ENCODE measurements at regions not wholly inside any gene's neighbourhood (a gene's known extent, or its start where the extent isn't known, plus 50 kb on each side); places are given as distances from the start of the nearest gene placed in this dataset.

- H3K27ac ChIP-seq (ENCODE audit: low read depth in 1 of 2, low read length in 2 of 2) = no peak overlapping the region
- DNase-seq = no peak
- no peak overlapping the region for H3K4me2 ChIP-seq (replicated peaks; ENCODE audit: extremely low read depth, low read length, poor library complexity, severe bottlenecking)
- intact Hi-C loops (cut with micrococcal nuclease) = no loop called here
- Mint-ChIP-seq H3K27me3 (ENCODE audit: low read depth in 3 of 3) (no peaks in the 10 kb centered on the region), H3K4me3 (no peak overlapping the region), H3K9me3 (peaks cover 0 to 4% (median under 1%) of the 10 kb centered on the region in 7 donors), H3K36me3 (no peaks in the 10 kb centered on the region), H3K27ac (no peak overlapping the region), H3K4me1 (no peaks in the 10 kb centered on the region)
- TF ChIP-seq, protein P1, sequence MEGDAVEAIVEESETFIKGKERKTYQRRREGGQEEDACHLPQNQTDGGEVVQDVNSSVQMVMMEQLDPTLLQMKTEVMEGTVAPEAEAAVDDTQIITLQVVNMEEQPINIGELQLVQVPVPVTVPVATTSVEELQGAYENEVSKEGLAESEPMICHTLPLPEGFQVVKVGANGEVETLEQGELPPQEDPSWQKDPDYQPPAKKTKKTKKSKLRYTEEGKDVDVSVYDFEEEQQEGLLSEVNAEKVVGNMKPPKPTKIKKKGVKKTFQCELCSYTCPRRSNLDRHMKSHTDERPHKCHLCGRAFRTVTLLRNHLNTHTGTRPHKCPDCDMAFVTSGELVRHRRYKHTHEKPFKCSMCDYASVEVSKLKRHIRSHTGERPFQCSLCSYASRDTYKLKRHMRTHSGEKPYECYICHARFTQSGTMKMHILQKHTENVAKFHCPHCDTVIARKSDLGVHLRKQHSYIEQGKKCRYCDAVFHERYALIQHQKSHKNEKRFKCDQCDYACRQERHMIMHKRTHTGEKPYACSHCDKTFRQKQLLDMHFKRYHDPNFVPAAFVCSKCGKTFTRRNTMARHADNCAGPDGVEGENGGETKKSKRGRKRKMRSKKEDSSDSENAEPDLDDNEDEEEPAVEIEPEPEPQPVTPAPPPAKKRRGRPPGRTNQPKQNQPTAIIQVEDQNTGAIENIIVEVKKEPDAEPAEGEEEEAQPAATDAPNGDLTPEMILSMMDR (IDR thresholded peaks at IDR 0.05) = no peak
- no peaks in the 10 kb centered on the region for H3K79me2 ChIP-seq (ENCODE audit: insufficient read depth, low read length)
- no peak overlapping the region for H3K4me3 ChIP-seq (replicated peaks in 1 of 3; ENCODE audit: low read depth in 2 of 3, low read length in 3 of 3)
- no peaks in the 10 kb centered on the region for H3K9me3 ChIP-seq (replicated peaks in 1 of 2; ENCODE audit: control insufficient read depth in 1 of 2, insufficient read depth in 1 of 2, low read length in 2 of 2)
- H2AFZ ChIP-seq (ENCODE audit: insufficient read depth, low read depth, low read length, poor library complexity, severe bottlenecking) = no peak overlapping the region
- no peaks in the 10 kb centered on the region for H3K27me3 ChIP-seq (ENCODE audit: control insufficient read depth in 2 of 2, insufficient read depth in 2 of 2, low read length in 2 of 2)
- no peaks in the 10 kb centered on the region for H3K4me1 ChIP-seq (ENCODE audit: control insufficient read depth in 1 of 2, insufficient read depth in 2 of 2, low read length in 2 of 2)
- WGBS (ENCODE audit: insufficient coverage) = no CpG with 5 or more reads among the region's 1 CpG
- no peaks in the 10 kb centered on the region for H4K20me1 ChIP-seq (ENCODE audit: insufficient read depth, low read length)
- no peaks in the 10 kb centered on the region for H3K36me3 ChIP-seq (replicated peaks in 1 of 2; ENCODE audit: control insufficient read depth in 1 of 2, insufficient read depth in 2 of 2, low read length in 2 of 2)
- H3K9ac ChIP-seq (ENCODE audit: insufficient read depth, low read length, poor library complexity, severe bottlenecking) = no peak overlapping the region
These were observed 1615.8 kb downstream of the SI start for GRCh38 chr3:163462446-163462845.

DNA sequence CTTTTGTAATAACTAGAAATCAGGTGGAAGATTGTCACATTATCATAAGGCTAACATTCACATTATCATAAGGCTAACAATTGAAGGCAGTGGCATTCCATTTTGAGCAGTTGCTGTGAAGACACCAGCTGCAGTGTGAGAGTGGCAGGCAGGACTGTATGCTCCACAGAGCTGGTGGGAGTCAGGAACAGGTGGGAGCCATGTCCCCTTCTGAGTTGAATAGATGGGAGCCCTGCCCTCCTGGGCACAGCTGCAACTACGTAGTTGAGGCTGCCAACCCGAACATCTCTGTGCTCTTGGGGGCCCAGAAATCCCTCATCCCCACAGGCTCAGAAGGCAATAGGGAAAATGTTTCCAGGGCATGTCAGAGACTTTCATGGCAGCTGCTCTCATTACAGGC, 1627.6 kb downstream of the SI start:
- no peak overlapping the region for H3K27ac ChIP-seq (ENCODE audit: low read depth in 1 of 2, low read length in 2 of 2)
- H3K27me3 Mint-ChIP-seq (ENCODE audit: low read depth in 3 of 3) = no peaks in the 10 kb centered on the region

More for the DNA sequence above, 1627.6 kb downstream of the SI start:
- Histone ChIP-seq H3K4me1 (ENCODE audit: control insufficient read depth in 1 of 2, insufficient read depth in 2 of 2, low read length in 2 of 2) (no peaks in the 10 kb centered on the region), H3K36me3 (replicated peaks in 1 of 2; ENCODE audit: control insufficient read depth in 1 of 2, insufficient read depth in 2 of 2, low read length in 2 of 2) (no peaks in the 10 kb centered on the region), H3K79me2 (ENCODE audit: insufficient read depth, low read length) (no peaks in the 10 kb centered on the region), H3K4me3 (replicated peaks in 1 of 3; ENCODE audit: low read depth in 2 of 3, low read length in 3 of 3) (no peak overlapping the region), H3K4me2 (replicated peaks; ENCODE audit: extremely low read depth, low read length, poor library complexity, severe bottlenecking) (no peak overlapping the region), H3K27me3 (ENCODE audit: control insufficient read depth in 2 of 2, insufficient read depth in 2 of 2, low read length in 2 of 2) (no peaks in the 10 kb centered on the region), H3K9ac (ENCODE audit: insufficient read depth, low read length, poor library complexity, severe bottlenecking) (no peak overlapping the region), H2AFZ (ENCODE audit: insufficient read depth, low read depth, low read length, poor library complexity, severe bottlenecking) (no peak overlapping the region), H3K9me3 (replicated peaks in 1 of 2; ENCODE audit: control insufficient read depth in 1 of 2, insufficient read depth in 1 of 2, low read length in 2 of 2) (no peaks in the 10 kb centered on the region), H4K20me1 (ENCODE audit: insufficient read depth, low read length) (no peaks in the 10 kb centered on the region)
- intact Hi-C loops (cut with micrococcal nuclease) = no loop called here
- Mint-ChIP-seq H3K9me3 (peaks cover 0 to 4% (median 2%) of the 10 kb centered on the region in 7 donors), H3K4me1 (no peaks in the 10 kb centered on the region), H3K27ac (no peak overlapping the region), H3K36me3 (no peaks in the 10 kb centered on the region), H3K4me3 (no peak overlapping the region)
- TF ChIP-seq, protein P1 (IDR thresholded peaks at IDR 0.05) = no peak
- DNase-seq = no peak
- WGBS (ENCODE audit: insufficient coverage) = 85% methylated on average over 2 of the region's 2 CpGs

Data from CD14-positive monocyte (primary cell).